ENCODE measurements at regions not wholly inside any gene's neighbourhood (a gene's known extent, or its start where the extent isn't known, plus 50 kb on each side); places are given as distances from the start of the nearest gene placed in this dataset.

DNA sequence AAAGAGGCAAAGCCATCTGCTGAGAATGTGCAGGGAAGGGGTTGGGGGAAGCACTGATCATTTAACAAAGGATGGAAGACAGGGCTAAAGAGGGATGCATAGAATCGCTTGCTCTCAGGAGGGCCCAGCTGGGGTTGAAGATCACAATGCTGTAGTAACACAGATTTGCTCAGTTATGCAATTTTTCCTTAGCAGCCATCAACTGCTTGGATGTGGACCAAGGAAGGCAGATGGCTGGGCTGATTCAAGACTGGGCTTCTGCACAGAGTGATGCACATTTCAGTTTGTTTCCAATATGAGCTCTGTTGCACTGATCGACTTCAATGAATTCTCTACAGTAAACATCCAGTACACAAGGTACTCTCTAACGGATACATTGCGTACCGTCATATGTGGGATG lies 127.8 kb upstream of the TBL1X start:
- no peak overlapping the region for H3K27ac ChIP-seq
- no peak for DNase-seq (ENCODE audit: low read depth, low spot score)

DNA sequence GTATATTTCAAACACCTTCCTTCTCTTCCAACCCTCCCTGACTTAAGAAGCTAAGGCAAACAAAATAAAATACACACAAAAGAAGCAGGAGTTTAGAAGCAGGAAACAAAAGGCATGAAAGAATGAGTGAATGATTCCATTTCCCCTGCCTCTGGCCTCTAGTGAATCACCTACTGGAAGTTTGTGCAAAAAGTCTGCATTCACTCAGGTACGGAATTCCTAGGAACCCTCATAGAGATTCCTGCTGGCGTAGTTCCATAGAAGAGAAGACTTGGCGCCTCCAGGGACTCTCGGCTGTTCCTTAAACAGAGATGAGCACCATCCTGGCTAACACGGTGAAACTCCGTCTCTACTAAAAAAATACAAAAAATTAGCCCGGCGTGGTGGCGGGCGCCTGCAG lies 125.9 kb upstream of the TBL1X start:
- H3K27ac ChIP-seq: no peak overlapping the region
- DNase-seq (ENCODE audit: low read depth, low spot score): no peak

DNA sequence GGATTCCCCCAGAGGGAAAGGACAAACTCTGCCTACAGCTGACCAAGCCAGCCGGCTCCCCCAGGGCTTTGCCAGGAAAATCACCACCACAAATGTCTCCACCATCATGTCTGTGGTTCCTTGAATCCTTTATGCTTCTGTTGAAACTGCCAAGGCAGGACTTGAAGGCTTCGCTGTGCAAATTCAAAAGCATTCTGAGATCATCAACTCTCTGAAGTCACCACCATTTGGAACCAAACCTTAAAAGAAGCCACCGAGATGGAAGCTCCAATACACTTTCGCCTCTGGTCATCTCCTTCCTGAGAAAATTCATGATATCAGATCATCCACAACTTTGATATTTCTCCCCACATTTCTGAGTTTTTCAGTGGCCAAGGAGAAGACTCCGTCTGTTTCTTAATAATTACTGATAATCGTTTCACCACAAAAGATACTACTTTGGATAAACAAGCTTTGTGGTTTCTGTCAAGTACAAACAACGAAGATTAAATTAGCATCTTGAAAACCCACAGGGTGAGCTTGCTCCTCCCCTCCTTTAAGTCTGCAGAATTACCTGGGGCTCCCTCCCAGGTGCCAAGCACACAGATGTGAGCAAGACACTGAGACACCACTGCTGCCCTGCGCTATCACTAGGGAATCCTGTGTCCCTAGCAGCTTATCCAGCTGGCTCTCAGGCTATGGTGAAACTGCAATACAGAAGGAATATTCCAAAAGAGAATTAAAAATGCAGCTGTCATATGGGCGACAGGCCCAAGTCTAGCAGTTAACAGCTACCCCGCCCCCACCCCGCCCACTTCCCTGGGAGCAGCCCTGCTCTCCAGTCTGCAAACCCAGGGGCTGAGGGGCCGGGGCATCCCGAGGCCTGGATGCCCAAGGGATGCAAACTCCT lies 125.0 kb upstream of the TBL1X start:
- no peak overlapping the region for H3K27ac ChIP-seq
- no peak for DNase-seq (ENCODE audit: low read depth, low spot score)

DNA sequence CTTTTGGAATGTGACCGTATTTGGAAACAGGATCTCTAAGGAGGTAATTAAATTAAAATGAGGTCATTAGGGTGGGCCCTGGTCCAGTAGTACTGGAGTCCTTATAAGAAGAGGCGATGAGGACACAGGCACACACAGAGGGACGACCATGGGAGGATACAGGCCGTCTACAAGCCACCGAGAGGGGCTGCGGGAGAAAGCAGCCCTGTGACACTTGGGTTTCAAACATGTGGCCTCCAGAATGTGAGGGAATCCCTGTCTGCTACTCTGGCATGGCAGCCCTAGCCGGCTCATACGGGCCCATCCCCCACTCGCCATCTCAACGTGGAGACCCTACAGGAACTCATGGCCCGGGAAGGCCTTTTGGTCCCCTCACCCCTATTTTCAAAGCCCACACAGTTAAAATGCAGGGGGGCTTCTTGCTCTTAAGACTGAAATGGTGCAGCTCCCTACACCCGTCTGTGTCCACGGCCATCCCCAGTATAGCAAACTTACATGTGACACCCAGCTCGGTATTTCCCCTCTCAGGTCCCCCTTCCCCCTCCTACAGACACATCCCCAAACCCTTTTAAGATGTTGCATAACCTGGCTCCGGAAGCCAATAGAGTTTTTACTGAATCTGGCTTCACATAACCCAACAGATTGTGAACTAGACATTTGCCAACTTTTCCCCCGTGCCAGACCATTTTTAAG lies 124.1 kb upstream of the TBL1X start:
- DNase-seq (ENCODE audit: low read depth, low spot score): no peak
- no peak overlapping the region for H3K27ac ChIP-seq

DNA sequence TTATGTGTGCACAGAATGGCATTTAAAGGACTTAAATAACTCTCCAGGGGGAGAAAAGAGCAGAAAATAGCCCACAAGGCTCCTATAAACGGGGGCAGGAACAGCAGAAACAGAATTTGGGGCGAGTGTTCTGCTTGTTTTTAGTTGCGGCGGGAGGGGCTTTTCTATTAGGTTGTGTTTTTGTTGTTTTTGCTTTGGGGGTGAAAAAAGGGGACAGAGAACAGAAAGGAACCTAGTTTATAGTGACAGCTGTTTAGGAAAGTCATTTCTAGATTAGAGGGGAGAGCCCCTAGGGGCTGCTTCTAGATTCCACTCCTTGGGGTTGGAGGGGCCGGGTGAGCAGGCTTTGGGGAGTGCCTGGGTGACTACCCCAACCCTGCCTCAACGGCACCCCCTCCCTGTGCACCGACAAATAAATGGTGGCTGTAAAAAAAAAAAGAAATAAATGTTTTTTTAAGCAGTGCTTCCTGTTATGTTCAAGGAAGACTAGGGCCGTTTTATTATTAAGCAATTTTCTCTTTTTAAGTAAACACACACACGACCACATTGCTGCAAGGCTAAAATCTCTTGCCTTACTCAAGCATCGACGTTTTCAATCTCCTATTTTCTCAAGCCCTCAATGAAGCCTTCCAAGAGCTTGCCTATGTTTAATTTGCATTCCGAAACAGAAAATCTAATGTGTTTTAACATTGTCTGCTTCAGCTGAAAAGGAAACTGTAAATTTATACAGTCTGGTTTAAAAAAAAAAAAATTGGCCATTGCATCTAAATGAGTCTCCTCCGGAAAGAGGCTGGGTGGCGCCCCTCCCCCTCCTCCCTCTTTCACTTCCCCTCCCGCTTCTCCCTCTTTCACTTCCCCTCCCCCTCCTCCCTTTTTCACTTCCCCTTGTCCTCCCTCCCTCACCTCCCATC lies 123.3 kb upstream of the TBL1X start:
- DNase-seq (ENCODE audit: low read depth, low spot score): no peak
- H3K27ac ChIP-seq: no peak overlapping the region

DNA sequence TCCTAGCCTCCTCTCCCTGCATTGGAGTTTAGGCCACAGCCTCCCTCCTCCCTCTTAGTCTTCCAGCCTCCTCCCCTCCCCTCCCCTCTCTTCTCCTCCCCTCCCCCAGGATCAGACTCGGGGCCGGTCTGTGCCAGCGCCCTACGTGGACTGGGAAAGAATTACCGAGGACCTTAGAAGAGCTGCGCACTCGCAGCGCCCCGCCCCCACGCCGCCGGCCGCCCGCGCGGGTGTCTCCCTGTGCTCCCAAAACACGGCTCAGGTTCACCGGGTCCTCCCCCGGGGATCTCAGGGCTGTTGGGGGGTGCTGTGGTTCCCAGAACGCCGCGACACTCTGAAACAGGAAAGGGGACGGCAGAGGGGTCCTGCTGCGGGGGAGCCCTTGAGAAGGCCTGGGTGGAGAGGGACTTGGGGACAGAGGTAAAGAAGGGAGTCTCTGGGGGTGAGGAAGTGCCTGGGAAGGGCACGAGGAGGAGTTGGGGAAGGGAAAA lies 122.3 kb upstream of the TBL1X start:
- DNase-seq (ENCODE audit: low read depth, low spot score): no peak
- H3K27ac ChIP-seq: no peak overlapping the region

DNA sequence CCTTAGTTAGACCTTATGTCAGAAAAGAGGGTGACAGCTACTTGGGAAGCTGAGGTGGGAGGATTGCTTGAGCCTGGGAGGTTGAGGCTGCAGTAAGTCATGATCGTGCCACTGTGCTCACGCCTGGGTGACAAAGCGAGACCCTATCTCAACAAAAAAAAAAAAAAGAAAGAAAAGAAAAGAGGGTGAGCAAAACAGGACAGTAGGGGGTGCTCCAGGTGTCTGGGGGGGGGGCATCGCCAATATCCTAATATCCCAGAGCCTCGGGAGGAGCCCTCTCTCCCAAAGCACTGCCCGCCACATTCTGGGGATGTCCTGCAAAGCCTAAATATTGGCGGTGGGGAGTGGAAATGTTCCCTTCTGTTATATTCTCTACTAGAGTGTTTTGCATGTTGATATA lies 120.9 kb upstream of the TBL1X start:
- no peak overlapping the region for H3K27ac ChIP-seq
- no peak for DNase-seq (ENCODE audit: low read depth, low spot score)

DNA sequence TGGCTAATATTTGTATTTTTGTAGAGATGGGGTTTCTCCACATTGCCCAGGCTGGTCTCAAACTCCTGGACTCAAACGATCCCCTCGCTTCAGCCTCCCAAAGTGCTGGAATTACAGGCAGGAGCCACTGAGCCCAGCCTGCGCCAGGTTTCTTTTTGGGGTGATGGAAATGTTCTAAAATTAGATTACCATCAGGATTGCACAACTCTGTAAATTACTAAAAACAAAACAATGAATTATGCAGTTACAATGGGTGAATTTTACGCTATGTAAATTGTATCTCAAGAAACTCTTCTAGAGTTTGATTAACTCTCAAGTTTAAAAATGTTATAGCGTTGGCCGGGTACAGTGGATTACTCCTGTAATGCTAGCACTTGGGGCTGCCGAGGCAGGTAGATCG lies 118.9 kb upstream of the TBL1X start:
- no peak for DNase-seq (ENCODE audit: low read depth, low spot score)
- no peak overlapping the region for H3K27ac ChIP-seq

DNA sequence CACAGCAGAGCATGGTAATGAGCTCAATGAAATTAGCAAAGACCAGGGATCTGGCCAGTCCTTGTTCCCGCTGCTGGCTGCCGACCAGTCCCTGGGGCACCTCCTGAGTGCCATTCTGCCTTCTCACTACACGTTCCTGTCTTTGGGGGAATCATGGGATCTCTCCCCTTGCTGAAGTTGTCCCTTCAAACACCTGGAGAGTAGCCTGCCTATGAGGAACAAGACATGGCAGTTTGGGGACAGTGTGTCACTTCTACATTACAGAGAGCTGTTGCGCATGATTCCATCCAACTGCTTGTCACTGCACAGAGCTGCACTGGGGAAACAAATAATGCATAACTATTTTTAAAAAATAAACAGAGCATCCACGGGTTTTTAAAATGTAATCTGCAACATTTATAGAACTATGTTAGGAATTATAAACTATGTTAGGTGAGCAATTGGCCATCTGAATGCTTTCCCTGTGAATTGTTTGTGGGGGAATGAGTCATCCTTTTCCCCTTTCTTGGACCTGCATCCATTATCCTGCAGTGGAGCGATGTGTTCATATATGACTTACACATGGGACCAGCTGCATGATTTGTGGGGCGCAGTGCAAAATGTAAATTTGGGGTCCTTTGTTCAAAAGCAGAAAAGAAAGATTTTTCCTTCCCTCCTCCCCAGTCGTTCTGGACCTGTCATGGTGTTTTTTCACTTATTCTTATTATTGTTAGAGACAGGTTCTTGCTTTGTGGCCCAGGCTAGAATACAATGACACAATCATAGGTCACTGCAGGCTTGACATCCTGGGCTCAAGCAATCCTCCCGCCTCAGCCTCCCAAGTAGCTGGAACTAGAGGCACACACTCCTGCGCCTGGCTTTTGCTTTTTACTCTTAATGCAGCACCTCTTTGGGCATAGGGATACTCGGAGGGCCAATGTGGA lies 115.0 kb upstream of the TBL1X start:
- no peak overlapping the region for H3K27ac ChIP-seq
- DNase-seq (ENCODE audit: low read depth, low spot score): no peak

DNA sequence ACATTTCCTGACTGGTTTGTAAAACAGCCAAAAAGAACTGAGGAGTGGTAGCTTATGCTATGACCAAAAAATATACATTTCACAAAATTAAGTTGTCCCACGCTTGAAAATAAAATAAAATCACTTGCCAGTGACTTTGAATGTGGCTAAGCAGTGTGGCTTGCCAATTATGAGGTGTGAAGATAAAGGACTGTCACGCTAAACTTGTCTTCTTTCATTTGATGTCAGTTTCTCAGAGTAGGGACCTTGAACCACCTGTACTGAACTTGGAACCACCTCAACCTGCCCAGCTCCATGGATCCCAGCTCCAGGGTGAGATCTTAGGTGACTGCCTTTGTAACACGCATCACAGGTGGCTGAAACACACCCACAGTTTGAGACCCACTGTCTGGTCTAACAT lies 113.7 kb upstream of the TBL1X start:
- peak overlapping the region; percentile 28 for H3K27ac ChIP-seq

DNA sequence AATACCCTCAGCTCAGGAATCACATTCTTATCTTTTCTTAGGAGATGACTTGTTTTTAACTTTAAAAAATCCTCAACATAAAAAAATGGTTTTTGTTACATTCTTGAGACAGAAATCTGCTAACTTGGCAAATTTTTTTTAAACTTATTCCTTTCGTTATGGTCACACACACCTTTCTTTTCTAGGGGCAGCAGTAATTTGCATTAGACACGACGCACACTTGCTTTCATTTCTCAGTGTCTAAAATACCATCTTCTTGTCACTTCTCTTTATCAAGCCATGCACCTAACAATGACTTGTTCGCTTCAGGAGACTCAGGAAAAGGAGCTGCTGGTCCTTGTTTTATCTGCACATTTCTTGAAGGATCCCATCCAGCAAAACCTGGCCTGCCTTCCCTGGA lies 112.6 kb upstream of the TBL1X start:
- peak overlapping the region; percentile 28 for H3K27ac ChIP-seq
- no peak for DNase-seq (ENCODE audit: low read depth, low spot score)

More for the DNA sequence above, 113.7 kb upstream of the TBL1X start:
- no peak for DNase-seq (ENCODE audit: low read depth, low spot score)

DNA sequence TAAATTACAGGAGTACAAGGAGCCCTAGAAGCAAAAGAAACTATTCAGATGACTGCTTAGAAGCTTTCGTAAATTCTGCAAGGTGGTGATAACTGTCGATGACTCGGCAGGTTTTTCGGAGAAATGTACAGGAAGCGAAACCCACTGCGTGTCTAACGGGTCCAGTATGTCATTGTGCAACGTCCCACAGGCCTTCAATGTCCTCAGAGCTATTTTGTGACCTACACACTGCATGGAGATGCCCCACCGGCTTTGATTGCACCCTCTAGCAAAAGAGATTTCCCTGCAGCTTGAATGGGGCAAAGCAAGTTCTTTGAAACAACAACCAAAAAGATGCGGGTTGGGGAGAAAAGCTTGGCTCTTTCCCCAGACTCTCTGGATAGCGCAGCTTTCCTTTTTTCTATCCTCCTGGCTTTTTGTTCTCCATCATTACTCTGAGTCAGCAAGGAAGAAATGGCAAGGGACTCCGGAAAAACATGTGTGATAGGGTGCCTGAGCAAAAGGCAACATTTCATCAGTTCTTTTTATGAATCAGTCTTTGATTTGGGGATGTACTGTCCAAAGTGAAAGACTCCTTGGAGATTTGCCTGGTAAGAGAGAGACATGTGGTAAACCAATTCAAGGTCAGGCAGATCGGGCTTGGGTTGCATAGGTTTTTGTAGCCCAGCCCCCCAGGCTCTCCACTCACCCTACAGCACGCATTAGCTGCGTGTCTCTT lies 112.0 kb upstream of the TBL1X start:
- DNase-seq (ENCODE audit: low read depth, low spot score): no peak
- no peak overlapping the region for H3K27ac ChIP-seq

DNA sequence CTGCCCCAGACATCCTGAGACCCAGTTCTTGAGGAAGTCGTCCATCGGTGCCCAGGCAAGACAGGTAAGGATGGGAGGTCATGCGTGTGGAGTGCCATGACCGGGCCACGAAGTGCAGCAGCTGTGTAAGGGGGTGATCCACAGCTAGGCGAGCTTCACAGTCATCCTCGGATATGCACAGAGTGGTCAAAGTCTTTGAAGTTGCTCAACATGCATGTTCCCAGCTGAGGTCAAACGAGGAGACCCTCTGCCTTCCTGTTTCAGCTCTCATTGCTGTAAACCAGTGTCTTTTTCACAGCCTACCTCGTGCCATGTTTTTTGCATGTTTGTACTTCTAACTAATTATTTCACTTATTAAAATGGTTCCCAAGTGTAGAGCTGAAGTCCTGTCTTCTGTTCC lies 109.9 kb upstream of the TBL1X start:
- no peak overlapping the region for H3K27ac ChIP-seq

DNA sequence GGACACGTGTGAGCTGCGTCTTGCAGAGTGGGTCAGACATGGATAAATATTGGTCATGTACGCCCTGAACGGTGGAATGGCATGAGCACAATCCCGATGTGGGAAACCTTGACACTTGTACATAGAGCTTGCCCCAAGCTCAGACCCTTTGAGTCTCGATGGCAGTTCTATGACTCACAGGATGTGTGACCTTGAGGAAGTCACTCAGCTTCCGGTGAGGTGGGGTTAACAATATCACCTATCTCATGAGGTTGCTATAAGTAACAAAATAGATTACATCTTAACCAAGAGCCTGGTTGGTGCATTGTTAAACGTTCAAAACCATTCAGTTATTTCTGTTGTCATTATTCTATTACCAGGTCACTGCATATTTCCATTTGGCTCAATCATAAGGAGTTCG lies 109.1 kb upstream of the TBL1X start:
- no peak for DNase-seq (ENCODE audit: low read depth, low spot score)
- H3K27ac ChIP-seq: no peak overlapping the region

More for the DNA sequence above, 109.9 kb upstream of the TBL1X start:
- DNase-seq (ENCODE audit: low read depth, low spot score): no peak

DNA sequence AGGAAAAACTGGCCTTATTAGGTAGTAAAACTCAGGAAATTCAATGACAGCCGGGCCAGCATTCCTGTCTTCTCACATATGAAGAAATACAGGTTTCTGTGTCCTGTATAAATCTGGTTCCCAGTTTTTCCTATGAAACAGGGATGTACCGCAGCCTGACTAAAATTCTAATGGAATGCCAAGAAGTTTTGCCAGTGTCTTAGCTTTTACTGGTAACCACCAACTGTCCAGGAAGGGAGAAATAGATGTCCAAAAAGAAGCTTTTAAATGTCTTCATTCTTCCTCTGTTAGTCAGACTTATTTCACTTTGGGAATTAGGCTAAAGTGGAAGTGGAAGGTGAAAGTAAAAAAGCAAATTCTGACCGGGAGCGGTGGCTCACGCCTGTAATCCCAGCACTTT lies 108.0 kb upstream of the TBL1X start:
- no peak overlapping the region for H3K27ac ChIP-seq
- DNase-seq (ENCODE audit: low read depth, low spot score): no peak

DNA sequence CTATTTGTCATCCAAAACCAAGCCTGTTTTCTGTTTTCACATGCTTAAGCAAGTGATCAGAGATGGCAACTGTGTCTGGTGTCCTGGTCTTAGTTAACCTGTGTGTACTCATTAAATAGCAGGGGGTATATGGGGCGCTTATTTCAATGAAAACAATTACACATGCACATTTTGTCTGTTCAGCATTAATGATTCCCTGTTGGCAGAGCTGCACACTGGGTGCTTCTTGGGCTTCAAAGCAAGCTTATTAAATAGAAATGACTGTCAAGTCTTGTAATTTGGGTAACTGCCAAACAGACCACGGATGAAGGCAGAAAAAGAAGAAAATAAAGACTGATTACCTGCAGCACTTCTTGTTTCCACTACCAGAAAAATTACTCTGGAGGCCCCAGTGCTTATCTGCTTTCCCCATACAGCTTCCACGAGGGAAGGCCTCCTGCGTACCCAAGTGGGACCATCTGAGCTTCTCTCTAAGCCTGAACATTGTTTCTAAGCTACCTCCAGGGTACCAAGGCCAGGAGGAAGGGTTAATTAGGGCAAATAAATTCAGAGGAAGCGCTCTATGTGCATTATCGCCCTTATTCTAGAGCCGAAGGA lies 107.2 kb upstream of the TBL1X start:
- H3K27ac ChIP-seq: no peak overlapping the region
- DNase-seq (ENCODE audit: low read depth, low spot score): no peak

DNA sequence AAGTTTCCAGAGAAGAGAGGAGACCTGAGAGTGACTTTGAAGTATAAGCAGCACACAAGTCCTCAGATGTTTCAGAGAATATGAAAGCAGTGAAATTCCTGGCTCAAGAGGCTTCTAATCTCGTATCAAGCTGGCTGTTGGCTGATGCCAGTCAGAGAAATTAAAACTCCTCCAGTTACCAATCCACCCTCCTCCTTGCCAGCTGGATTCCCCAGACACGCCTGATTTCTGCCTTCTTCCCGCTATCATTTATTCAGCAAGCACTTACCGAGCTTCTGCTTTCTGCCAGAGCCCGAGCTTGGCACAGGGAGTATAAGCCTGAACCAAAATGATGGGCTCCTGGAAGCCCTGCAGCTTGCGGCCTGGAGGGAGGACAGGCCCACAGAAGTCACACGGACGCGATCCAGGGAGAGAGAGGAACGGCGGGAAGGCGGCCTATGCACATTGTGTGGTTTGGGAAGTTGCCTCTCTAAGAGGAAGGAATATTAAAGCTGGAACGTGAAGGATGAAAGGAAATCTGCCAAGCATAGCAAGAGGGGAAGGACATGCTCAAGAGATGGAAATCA lies 102.4 kb upstream of the TBL1X start:
- no peak overlapping the region for H3K27ac ChIP-seq
- DNase-seq (ENCODE audit: low read depth, low spot score): no peak

DNA sequence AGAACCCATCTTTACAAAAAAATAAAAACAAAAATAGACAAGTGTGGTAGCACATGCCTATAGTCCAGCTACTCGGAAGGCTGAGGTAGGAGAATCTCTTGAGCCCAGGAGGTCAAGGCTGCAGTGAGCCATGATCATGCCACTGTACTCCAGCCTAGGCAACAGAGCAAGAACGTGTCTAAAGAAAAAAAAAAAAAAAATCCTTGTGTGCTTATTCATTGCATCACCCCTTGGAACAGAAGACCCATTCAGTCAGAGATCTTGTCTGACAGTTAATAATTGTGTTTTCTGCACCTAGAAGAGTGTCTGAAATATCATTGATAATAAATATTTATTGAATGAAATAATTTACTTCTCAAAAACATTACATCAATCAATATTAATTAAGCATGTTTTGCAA lies 97.4 kb upstream of the TBL1X start:
- no peak overlapping the region for H3K27ac ChIP-seq
- DNase-seq (ENCODE audit: low read depth, low spot score): no peak

All from epithelial cell of prostate (primary cell).